ENCODE measurements at regions not wholly inside any gene's neighbourhood (a gene's known extent, or its start where the extent isn't known, plus 50 kb on each side); places are given as distances from the start of the nearest gene placed in this dataset.

DNA sequence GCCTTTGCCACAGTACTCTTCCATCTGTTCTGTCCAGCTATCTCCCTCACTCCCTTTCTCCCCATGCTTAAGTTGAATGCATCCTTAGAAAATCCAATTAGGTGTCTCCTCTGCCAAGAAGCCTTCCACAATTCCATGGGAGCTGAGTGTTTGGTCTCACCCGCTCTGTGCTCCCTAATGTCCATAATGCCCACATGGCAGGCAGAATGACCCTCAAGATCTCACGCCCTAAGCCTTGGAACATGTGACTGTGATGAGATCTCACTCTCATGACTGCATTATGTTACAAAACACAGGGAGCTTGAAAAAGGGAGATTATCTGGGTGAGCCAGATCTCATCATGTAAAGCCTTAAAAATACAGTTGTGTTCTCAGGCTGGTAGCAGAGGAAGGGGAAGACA lies 229.4 kb downstream of the OMA1 start:
- Histone ChIP-seq H3K9me3 (peaks cover 0 to 13% (median 12%) of the 10 kb centered on the region in 8 donors), H3K27ac (no peak overlapping the region), H3K4me1 (no peaks in the 10 kb centered on the region), H3K36me3 (peaks cover 0 to 7% (median 0%) of the 10 kb centered on the region in 6 donors), H3K4me3 (no peak overlapping the region), H3K27me3 (replicated peaks in 1 of 7) (no peaks in the 10 kb centered on the region)
- intact Hi-C loops (cut with DNase I; ENCODE audit: low total_unique reads): no loop called here
- TF ChIP-seq CTCF (IDR thresholded peaks at IDR 0.05 in 8 of 11, conservative IDR thresholded peaks at IDR 0.05 in 3 of 11): no peak
- TF ChIP-seq POLR2AphosphoS5 (IDR thresholded peaks at IDR 0.05): no peak
- no peak for TF ChIP-seq POLR2A (IDR thresholded peaks at IDR 0.05)
- WGBS, 5 donors: 86 to 97% (median 97%) methylated on average over 2 of the region's 2 CpGs
- no peak for DNase-seq

- Histone ChIP-seq H3K4me1 (no peaks in the 10 kb centered on the region), H3K4me3 (no peak overlapping the region), H3K27ac (no peak overlapping the region), H3K27me3 (replicated peaks in 1 of 7) (no peaks in the 10 kb centered on the region), H3K9me3 (peaks cover 0 to 4% (median 2%) of the 10 kb centered on the region in 8 donors), H3K36me3 (peaks cover 0 to 4% (median 0%) of the 10 kb centered on the region in 6 donors)
- no peak for DNase-seq
- no peak for TF ChIP-seq POLR2A (IDR thresholded peaks at IDR 0.05)
- no peak for TF ChIP-seq CTCF (IDR thresholded peaks at IDR 0.05 in 8 of 11, conservative IDR thresholded peaks at IDR 0.05 in 3 of 11)
- no peak for TF ChIP-seq POLR2AphosphoS5 (IDR thresholded peaks at IDR 0.05)
- intact Hi-C loops (cut with DNase I; ENCODE audit: low total_unique reads): no loop called here
Observed at GRCh38 chr1:58316141-58316540, 230.4 kb downstream of the OMA1 start.

GRCh38 chr1:58312971-58313563 lies 233.5 kb downstream of the OMA1 start:
- H3K9me3 ChIP-seq: no peaks in the 10 kb centered on the region
- H3K27ac ChIP-seq: no peak overlapping the region
- no peak overlapping the region for H3K4me3 ChIP-seq
- H3K27me3 ChIP-seq (replicated peaks in 1 of 7): no peaks in the 10 kb centered on the region
- no peaks in the 10 kb centered on the region for H3K4me1 ChIP-seq
- no peaks in the 10 kb centered on the region for H3K36me3 ChIP-seq
- no peak for DNase-seq
- no peak for TF ChIP-seq POLR2A (IDR thresholded peaks at IDR 0.05)
- no peak for TF ChIP-seq POLR2AphosphoS5 (IDR thresholded peaks at IDR 0.05)
- no peak for TF ChIP-seq CTCF (IDR thresholded peaks at IDR 0.05 in 8 of 11, conservative IDR thresholded peaks at IDR 0.05 in 3 of 11)
- intact Hi-C loops (cut with DNase I; ENCODE audit: low total_unique reads): no loop called here

DNA sequence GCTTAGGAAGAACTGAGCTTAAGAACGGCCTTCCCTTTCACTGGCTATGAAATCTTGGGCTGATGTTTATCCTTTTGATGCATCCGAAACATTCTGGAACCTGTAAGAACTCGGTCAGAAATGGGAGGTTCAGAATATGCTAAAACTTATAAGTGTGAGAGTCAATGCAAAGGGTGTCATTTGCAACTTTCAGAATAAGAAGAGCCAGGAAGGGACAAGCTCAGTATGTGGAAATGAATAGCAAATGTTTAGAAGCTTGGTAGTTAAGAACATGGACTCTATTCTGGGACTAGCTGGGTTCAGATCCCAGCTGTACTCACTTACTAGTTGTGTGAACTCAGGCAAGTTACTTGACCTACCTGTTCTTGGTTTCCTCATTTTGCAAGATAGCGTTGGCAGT lies 234.1 kb downstream of the OMA1 start:
- H3K9me3 ChIP-seq: no peaks in the 10 kb centered on the region
- 80 to 93% (median 82%) methylated on average over 4 of the region's 4 CpGs for WGBS, 5 donors
- H3K4me3 ChIP-seq: no peak overlapping the region
- H3K27ac ChIP-seq: no peak overlapping the region
- H3K27me3 ChIP-seq (replicated peaks in 1 of 7): no peaks in the 10 kb centered on the region
- intact Hi-C loops (cut with DNase I; ENCODE audit: low total_unique reads): no loop called here
- no peaks in the 10 kb centered on the region for H3K4me1 ChIP-seq
- DNase-seq: no peak
- H3K36me3 ChIP-seq: no peaks in the 10 kb centered on the region
- no peak for TF ChIP-seq CTCF (IDR thresholded peaks at IDR 0.05 in 8 of 11, conservative IDR thresholded peaks at IDR 0.05 in 3 of 11)
- TF ChIP-seq POLR2A (IDR thresholded peaks at IDR 0.05): no peak
- TF ChIP-seq POLR2AphosphoS5 (IDR thresholded peaks at IDR 0.05): no peak

Data from spleen (tissue), 11 donors.